Hematopoietic multipotent progenitor cell treated with erythropoietin and hydrocortisone succinate and interleukin-3 and kit ligand, for 8 days (in vitro differentiated cells): ENCODE measurements at regions not wholly inside any gene's neighbourhood (a gene's known extent, or its start where the extent isn't known, plus 50 kb on each side); places are given as distances from the start of the nearest gene placed in this dataset.
"Not testable (repeated sequence)": the region's sequence is repeated elsewhere in the genome, so short reads cannot be mapped to it uniquely, and the experiment has no call there.

Experiments
- DNase-seq: peaks from one replicate; pipeline ENCODE4 v3.0.0-alpha.2; 2015

- DNase-seq: no peak
Observed at GRCh38 chr1:60797351-60797750, 285.0 kb upstream of the NFIA start.

GRCh38 chr1:60791226-60791625 lies 291.1 kb upstream of the NFIA start:
- no peak for DNase-seq

GRCh38 chr1:60773099-60773498 lies 309.3 kb upstream of the NFIA start:
- not testable (repeated sequence) for DNase-seq

- DNase-seq: no peak
Observed at GRCh38 chr1:60769082-60769481, 313.3 kb upstream of the NFIA start.

GRCh38 chr1:60765204-60765603 lies 317.2 kb upstream of the NFIA start:
- peak; percentile 58 for DNase-seq

- DNase-seq: no peak
Observed at GRCh38 chr1:60764489-60764888, 317.9 kb upstream of the NFIA start.

- DNase-seq: no peak
Observed at GRCh38 chr1:60763741-60764140, 318.6 kb upstream of the NFIA start.

GRCh38 chr1:60762911-60763310 lies 319.4 kb upstream of the NFIA start:
- DNase-seq: no peak

GRCh38 chr1:60762176-60762575 lies 320.2 kb upstream of the NFIA start:
- no peak for DNase-seq

- no peak for DNase-seq
Observed at GRCh38 chr1:60759291-60759690, 323.1 kb upstream of the NFIA start.

GRCh38 chr1:60757485-60757884 lies 324.9 kb upstream of the NFIA start:
- DNase-seq: no peak

- DNase-seq: no peak
Observed at GRCh38 chr1:60753036-60753900, 329.1 kb upstream of the NFIA start.

GRCh38 chr1:60751306-60751705 lies 331.1 kb upstream of the NFIA start:
- no peak for DNase-seq

GRCh38 chr1:60747353-60747752 lies 335.0 kb upstream of the NFIA start:
- no peak for DNase-seq

GRCh38 chr1:60746278-60746791 lies 336.0 kb upstream of the NFIA start:
- no peak for DNase-seq

GRCh38 chr1:60745484-60745883 lies 336.9 kb upstream of the NFIA start:
- no peak for DNase-seq

GRCh38 chr1:60742339-60742738 lies 340.0 kb upstream of the NFIA start:
- DNase-seq: no peak

GRCh38 chr1:60740154-60740553 lies 342.2 kb upstream of the NFIA start:
- DNase-seq: no peak

- DNase-seq: no peak
Observed at GRCh38 chr1:60739729-60740128, 342.6 kb upstream of the NFIA start.

- no peak for DNase-seq
Observed at GRCh38 chr1:60732977-60733401, 349.4 kb upstream of the NFIA start.

GRCh38 chr1:60731321-60731720 lies 351.0 kb upstream of the NFIA start:
- no peak for DNase-seq

GRCh38 chr1:60727552-60727951 lies 354.8 kb upstream of the NFIA start:
- no peak for DNase-seq

- DNase-seq: no peak
Observed at GRCh38 chr1:60716472-60716871, 365.9 kb upstream of the NFIA start.

GRCh38 chr1:60715970-60716369 lies 366.4 kb upstream of the NFIA start:
- DNase-seq: no peak

- no peak for DNase-seq
Observed at GRCh38 chr1:60709426-60709825, 372.9 kb upstream of the NFIA start.
